T-helper 1 cell (primary cell): ENCODE measurements at regions not wholly inside any gene's neighbourhood (a gene's known extent, or its start where the extent isn't known, plus 50 kb on each side); places are given as distances from the start of the nearest gene placed in this dataset.

Source experiments
- DNase-seq, 5 donors: peaks; one replicate each; pipeline ENCODE4 v3.0.0-alpha.2; 2012 to 2020

- DNase-seq = no peak
These were observed 150.5 kb upstream of the RUNX3 start for GRCh38 chr1:25080294-25081209.

GRCh38 chr1:25079048-25079447 lies 149.0 kb upstream of the RUNX3 start:
- DNase-seq = no peak

- no peak for DNase-seq
These were observed 144.5 kb upstream of the RUNX3 start for GRCh38 chr1:25074351-25075227.

- DNase-seq = no peak
These were observed 143.7 kb upstream of the RUNX3 start for GRCh38 chr1:25073640-25074270.

- no peak for DNase-seq
These were observed 142.4 kb upstream of the RUNX3 start for GRCh38 chr1:25072461-25072860.

- peak in 1 of 5 donors; percentile 17 for DNase-seq
These were observed 138.8 kb upstream of the RUNX3 start for GRCh38 chr1:25068829-25069228.

- DNase-seq = no peak
These were observed 138.2 kb upstream of the RUNX3 start for GRCh38 chr1:25068316-25068715.

- no peak for DNase-seq
These were observed 137.6 kb upstream of the RUNX3 start for GRCh38 chr1:25067518-25068251.

- DNase-seq = no peak
These were observed 136.8 kb upstream of the RUNX3 start for GRCh38 chr1:25066731-25067517.

- no peak for DNase-seq
These were observed 136.2 kb upstream of the RUNX3 start for GRCh38 chr1:25066256-25066655.

- DNase-seq = peak in 1 of 5 donors; percentile 30
These were observed 135.7 kb upstream of the RUNX3 start for GRCh38 chr1:25065795-25066238.

- DNase-seq = no peak
These were observed 135.2 kb upstream of the RUNX3 start for GRCh38 chr1:25065321-25065721.

GRCh38 chr1:25064465-25065240 lies 134.6 kb upstream of the RUNX3 start:
- DNase-seq = no peak

- DNase-seq = no peak
These were observed 133.7 kb upstream of the RUNX3 start for GRCh38 chr1:25063591-25064416.

GRCh38 chr1:25062621-25063255 lies 132.7 kb upstream of the RUNX3 start:
- DNase-seq = no peak

GRCh38 chr1:25061261-25061995 lies 131.4 kb upstream of the RUNX3 start:
- no peak for DNase-seq

GRCh38 chr1:25057188-25057587 lies 127.1 kb upstream of the RUNX3 start:
- no peak for DNase-seq

GRCh38 chr1:25056536-25056935 lies 126.5 kb upstream of the RUNX3 start:
- DNase-seq = no peak
